GM19397 (cell line): ENCODE measurements at regions not wholly inside any gene's neighbourhood (a gene's known extent, or its start where the extent isn't known, plus 50 kb on each side); places are given as distances from the start of the nearest gene placed in this dataset.
"Not testable (repeated sequence)": the region's sequence is repeated elsewhere in the genome, so short reads cannot be mapped to it uniquely, and the experiment has no call there.

ENCODE experiments used
- ATAC-seq: cut with Tn5 transposase; IDR thresholded peaks from one replicate; pipeline ENCODE4 v1.9.1; 2021; ENCODE audit warnings: mild to moderate bottlenecking, moderate library complexity; ENCODE audit not compliant: unreplicated experiment

DNA sequence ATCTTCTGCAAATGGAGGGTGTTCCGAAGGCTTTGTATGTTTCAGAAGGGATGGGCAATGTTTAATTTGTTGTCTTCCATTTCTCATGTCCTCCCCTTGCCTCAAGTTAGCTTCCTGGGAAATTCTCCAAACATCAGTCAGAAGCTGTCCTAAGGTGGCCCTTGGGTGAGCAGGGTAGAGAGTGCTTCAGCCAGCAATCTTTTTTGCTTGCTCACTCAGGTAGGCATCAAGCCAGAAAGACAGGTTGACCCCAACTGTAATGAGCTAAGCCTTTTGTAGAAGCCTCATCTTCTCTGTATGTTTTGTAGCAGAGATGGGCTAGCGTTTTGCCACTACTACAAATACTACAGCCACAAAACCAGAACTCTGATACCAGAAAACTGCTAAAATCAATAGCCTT lies 321.5 kb upstream of the FAM78B start:
- ATAC-seq = no peak

DNA sequence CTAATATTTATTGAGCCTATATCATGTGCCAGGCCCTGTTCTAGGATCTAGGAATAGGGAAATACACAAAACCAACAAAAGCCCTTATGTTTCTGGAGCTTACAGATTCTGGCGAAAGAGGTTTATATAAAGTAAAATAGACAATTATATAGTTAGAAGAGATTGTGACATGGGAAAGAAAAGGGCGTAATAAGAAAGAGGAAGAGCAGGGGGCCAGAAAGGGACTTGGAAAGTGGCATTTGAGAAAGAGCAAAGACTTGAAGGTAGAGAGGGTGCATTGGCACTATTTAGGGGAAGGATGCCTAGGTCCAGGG lies 322.5 kb upstream of the FAM78B start:
- no peak for ATAC-seq

DNA sequence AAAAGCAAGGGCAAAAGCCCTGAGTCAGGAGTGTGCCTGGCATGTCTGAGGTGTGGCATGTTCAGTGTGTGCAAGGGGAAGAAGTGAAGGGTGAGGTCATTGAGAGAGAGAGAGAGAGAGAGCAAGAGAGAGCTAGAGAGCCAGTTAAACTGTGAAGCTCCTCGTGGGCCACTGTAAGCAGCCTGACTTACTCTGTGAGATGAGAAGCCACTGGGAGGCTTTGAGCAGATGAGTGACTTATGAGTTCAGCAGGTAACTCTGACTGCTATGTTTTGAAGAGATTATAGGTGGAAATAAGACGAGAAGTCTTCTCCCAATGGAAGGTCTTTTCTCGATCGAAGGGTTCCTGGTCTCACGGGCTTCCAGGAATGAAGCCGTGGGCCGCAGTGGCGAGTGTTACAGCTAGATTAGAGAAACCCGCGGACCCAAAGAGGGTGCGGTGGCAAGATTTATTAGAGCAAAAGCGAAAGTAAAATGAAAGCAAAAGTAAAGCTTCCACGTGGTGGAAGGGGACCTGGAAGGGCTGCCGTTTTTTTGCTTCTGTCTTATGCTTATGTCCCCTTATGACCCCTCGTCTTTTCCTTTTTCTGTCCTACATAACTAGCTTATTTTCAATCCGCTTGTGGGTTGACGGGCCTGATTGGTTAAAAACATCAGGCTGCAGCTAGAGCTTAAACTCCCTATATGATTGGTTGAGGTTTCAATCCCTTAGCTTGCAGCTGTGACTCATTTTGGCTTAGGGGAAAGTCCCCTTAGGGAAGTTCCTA lies 323.1 kb upstream of the FAM78B start:
- peak; percentile 86 for ATAC-seq

DNA sequence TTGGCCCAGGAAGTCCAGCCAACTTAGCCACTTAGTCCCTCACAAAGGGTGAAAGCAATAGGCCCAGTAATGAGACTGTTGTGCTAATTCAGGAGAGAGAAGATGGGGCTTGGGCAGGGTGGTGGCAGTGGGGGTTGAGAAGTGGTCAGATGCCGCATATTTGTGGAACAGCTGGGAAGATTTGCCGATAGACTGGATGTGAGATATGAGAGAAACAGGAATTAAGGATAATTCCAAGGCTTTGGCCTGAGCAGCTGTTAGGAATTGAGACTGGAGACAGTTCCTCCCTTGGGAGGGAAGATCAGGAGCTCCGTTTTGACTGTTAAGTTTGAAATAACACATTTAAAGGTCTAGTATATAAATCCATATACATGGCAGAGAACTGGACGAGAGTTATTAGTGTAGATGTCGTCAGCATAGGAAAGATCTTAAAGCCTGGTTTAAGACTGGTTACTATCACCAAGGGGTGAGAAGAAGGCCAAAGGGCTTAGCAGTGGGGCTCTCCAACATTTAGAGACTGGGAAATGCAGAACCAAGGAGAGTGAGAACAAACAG lies 323.7 kb upstream of the FAM78B start:
- ATAC-seq = no peak

DNA sequence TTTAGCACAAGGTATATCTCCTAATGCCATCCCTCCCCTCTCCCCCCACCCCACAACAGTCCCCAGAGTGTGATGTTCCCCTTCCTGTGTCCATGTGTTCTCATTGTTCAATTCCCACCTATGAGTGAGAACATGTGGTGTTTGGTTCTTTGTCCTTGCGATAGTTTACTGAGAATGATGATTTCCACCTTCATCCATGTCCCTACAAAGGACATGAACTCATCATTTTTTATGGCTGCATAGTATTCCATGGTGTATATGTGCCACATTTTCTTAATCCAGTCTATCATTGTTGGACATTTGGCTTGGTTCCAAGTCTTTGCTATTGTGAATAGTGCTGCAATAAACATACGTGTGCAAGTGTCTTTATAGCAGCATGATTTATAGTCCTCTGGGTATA lies 327.0 kb upstream of the FAM78B start:
- ATAC-seq = not testable (repeated sequence)

DNA sequence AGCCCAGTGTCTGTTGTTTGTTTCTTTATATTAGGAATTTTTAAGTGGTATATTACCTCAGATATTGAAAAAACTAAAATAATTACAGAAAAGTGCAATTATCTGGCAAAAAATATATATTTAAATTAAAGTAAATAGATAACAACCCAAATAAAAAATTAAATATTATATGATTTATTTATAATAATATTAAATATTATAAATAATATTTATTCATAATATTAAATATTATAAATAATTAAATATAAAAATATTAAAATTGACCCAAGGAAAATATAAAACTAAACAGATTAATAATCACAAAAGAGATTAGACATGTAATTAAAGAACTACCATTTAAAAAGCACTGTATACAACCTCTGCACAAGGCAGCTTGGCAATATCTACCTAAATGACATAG lies 331.9 kb upstream of the POGK start:
- no peak for ATAC-seq

DNA sequence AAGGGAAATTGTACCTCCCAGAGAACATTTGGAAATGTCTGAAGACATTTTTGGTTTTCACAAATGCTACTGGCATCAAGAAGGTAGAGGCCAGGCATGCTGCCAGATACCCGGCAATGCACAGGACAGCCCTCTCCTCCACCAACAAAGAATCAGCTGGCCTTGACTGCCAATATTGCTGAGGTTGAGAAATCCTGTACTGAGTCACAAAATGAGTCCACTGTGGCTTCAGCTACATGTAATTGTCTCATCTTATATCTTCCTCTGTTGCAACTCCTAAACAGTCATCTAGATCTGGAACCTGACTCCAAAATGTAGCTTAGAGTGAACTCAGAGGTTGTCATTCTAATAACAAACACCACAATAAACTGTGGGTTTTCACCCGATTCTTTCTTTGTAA lies 327.5 kb upstream of the POGK start:
- ATAC-seq = no peak

DNA sequence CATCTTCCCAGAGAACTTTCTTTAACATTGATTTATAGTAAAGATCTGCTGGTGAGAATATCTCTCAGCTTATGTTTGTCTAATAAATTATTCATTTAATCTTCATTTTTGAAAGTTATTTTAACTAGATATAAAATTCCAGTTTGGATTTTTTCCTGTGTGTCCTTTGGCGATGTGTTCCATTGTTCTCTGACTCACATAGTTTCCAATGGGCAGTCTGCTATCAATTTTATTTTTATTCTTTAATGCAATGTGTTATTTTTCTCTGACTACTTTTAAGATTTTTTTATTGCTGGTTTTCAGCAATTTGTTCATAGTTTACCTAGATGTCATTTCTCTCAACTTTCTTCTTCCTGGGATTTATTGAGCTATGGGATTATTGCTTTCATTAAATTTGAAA lies 325.2 kb upstream of the POGK start:
- ATAC-seq = no peak

DNA sequence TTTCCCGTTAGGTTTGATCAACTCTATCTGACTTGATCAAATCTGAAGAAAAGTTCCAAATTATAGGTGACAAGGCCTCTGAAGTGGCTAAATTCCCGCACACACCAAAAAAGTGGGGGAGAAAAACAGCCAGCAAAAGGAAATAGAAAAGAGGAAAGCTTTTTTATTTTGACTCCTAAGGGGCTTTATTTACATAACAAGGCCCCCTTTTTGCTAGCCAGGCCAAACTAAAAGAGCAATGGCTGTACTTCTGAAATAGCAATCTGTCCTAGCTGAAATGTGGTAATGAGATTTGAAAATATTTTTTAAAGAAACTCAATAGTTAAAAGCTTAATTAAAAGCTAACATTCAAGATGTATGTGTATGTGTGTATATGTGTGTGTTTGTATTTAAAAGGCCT lies 311.5 kb upstream of the POGK start:
- ATAC-seq = no peak

DNA sequence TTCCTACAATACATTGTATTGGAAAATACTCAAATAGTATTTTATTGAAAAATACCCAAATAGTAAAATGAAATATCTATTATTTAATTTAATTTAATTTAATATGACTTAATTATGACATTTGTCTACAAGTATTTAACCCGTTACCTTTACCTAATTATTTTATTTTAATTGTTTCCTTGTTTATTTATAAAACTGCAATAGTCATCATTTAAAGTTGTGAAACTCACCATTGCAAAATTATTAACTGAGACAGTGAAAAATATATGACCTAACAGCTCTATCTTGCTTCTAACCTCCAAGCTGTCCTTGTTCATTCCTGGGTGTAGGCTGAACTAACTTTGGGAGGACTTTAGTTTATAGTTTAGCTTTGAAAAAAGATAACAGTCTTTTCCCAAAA lies 300.6 kb upstream of the POGK start:
- ATAC-seq = no peak

DNA sequence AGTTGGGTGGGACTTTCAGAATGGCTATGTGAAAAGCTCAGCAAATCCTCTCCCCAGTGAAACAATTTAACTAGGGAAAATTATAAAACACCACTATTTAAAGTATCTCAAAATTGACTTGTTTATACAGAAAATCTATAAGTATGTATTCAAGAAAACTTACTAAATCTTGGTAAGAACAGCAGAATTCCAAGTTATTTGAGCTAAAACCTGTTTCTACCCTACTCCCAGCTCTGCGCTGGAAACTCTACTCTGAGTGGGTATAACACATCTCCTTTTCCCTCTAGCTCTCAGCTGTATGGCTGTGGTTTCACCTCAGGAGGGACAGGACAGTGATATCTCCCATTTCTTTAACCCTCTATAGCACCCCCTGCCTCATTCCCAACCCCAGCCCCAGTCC lies 295.2 kb upstream of the POGK start:
- ATAC-seq = no peak

DNA sequence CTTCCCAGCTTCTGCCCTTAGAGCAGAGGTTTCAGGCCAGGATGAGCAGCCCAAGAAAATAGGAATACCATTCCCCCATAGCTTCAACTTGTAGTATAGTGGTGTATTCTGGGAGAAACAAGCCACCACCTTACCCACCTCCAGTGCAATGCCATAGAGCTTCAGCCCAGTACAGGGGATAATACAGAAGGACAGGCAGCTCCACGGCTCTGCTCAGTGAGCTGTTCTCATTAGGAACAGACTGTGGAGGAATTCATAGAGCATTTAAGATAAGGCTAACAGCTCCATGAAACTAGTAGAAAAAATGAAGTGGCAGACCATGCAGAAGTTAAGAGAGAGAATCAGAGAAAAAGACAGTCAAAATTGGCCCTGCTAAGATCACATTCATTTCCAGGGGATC lies 294.7 kb upstream of the POGK start:
- ATAC-seq = no peak

DNA sequence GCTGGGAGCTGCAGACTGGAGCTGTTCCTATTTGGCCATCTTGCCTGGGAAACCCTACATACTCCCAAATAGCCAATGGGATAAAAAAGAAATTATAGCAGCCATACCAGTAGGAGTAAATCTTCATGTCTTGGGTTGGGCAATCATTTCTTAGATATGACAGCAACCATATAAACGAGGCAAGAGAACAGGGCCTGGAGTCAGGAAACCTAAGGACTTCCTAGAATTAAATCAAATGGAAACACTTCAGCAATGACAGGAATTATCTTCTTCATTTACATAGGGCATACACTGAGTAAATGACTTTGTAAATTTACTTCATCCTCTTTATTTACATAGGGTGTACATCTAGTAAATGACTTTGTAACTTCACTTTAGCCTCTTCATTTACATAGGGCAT lies 286.6 kb upstream of the POGK start:
- no peak for ATAC-seq

DNA sequence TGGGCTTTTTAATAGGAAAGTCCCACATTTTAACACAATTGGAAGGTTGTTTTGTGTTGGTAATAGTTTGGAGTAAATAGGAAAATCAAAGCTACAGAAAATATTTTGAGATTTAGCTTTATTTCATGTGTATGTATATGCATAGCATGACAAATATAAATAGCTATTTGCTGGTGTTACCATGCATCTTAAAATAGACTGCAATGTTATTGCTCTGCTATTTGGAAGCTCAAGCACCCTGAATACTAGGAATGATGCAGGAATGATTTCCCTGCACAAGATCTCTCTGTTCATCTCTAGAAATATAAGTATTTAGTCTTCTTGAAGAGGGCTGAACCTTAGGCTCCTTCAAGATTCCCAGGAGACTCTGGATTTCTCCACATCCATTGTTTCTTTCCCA lies 268.3 kb upstream of the POGK start:
- no peak for ATAC-seq

DNA sequence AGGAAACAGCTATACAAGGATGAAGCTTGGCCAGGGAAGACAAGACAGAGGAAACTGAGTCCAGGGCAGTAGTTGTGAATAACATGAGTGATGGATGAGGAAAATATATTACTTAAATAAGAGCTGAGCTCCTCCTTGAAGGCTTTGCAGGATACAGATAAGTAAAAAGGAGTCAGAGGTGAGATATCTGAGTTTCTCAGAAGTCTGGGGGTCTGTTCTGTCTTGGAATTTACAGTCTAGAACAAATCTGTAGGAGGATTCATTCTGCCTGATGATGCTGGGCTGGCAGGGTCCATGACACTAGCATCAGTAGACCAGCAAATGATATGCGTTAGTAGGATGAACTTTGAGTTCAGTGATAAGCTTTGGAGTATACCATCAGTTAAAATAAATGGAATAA lies 266.1 kb upstream of the POGK start:
- no peak for ATAC-seq

DNA sequence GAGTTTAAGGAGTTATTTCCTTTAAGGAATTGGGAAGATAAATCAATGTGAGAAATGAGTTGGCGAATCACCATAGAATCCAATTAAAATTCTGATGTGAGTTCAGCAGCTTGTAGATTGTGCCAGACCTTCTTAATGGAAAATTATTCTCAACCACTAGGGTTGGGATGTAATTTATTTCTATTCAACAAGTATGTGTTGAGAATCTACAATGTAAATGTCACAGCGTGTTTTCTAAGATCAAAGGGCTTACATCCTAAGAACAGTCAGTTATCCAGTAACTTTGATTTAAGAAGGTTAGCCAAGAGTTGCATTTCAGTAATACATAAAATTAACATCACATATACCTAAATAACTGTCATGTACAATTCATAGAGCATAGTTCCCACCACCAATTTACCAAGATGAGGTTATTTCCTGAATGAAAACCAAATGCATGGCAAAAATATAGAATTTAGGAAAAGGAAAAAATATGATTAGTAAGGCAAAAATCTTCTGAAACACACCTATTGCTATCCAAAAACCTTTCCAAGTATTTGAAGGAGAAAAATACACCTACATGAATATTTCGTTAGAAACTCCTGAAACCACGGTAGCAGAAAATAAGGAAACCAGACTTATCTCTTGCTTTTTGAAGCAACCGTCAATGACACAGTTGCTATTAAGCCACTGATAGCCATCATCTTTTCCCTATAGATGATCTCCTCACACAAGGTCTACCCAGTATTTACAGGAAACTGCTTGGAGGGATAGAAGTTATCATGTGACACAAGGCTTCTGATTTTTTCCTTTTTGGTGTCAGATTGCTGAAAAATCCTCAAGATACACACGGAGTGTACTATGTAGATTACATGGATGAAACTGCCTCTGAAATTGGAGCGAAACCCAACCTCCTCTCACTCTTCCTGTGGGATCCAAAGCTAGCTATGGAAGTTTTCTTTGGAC lies 259.4 kb upstream of the POGK start:
- ATAC-seq = no peak

DNA sequence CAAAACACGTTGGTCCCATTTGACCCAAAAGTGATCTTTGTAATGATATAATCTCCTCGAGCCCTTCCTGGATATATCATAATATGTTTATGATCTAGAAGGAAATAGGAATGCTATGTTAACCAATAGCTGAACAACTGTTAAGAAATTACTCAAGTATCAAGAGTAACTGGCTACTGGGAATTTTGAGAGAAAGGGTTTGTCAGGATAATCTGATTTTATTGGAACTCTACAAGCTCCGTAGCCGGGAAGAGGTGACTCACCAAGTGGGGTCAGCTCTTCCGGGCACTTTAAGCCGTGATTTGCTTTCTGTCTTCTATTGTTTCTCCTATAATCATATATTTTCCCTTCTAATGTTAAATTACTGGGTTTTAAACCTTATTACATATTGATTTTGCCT lies 250.5 kb upstream of the POGK start:
- no peak for ATAC-seq

DNA sequence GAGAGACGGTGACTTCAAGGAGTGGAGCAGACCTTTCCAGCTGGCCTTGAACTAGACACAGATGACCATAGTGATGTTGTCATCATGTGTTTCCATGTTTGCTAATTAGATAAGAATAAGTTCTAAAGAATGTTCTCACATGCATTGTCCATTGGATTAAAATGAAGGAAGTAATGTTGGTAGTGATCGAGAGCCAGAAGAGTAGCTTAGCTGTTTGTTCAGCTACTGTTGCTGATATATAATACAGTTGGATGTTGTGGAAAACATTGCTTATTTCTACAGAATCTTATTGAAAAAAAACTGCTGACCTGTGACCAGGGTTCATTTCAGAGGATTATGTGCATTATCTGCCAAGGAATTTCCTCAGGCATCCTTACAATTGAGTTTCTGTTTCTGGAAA lies 249.1 kb upstream of the POGK start:
- no peak for ATAC-seq

DNA sequence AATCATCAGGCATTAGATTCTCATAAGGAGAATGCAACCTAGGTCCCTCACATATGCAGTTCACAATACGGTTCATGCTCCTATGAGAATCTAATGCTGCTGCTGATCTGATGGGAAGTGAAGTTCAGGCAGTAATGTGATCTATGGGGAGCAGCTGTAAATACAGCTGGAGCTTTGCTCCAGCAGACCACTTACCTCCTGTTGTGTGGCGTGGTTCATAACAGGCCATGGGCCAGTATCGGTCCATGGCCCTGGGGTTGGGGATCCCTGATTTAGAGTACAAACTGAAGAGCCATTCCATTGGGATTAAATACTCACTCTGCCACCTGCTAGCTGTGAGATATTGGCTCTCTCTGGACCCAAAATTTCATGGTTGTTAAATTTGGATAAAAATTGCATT lies 244.6 kb upstream of the POGK start:
- ATAC-seq = no peak

DNA sequence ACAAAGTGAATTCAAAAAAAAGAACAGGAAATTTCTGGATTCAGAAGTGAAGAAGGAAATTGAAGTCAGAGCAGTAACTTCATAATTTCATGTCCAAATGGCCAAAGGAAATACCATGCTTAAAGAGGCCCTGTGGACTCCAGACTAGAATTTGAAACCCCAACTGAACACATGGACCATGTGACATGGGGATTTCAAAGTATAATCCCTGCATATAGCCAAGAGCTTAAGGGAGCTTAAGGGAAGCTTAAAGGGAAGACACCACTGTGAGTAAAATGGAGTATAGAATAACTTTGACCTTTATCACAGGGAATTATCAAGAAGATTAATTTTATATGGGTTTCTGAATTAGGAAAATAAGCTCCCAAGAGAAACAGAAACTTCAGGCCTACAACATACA lies 241.8 kb upstream of the POGK start:
- ATAC-seq = no peak

DNA sequence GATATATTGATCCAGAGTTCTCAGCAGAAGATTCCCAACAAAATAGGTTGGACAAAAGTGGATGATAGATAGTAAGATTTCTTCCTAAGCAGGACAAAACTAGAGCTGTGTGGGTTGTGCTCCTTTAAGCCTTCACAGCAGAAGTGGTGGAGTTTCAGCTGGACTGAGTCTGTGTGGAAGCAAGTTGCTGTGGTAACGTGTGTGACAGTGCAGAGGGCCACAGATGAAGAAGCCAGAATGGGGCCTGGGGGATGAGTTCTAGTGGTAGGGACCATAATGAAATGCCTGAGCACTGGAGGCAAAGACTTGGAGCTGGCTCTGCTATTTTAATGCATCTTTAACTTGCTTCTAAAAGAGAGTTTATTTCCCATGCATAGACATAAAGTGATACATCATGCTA lies 238.7 kb upstream of the POGK start:
- no peak for ATAC-seq

DNA sequence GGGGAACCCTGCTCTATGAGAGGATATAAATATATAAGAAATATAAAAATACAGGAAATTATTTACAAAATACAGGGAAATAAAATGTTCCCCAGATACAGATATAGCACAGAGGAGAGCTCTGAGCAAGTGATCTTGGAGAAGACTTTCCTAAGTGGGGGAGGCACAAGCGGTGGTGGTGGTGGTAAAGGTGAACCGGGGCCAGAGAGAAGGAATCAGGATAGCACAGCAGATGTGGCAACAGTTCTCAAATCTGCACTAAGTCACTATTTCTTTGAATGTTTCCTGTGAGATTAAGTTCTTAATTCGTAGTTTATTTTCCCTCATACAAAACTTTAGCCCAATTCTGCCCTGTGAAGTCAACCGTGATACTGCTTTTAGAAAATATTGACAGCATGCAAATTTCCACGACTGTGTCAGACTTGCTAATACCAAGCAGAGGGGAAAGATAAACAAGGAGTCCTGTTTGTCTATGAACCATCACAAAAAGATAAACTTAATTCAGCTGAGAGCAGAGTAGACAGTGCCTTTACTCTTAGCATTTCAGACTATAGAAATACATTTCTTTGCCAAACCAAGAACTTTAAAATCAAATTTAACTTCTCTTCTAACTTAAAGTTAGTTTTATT lies 237.5 kb upstream of the POGK start:
- ATAC-seq = no peak
